ENCODE measurements at regions not wholly inside any gene's neighbourhood (a gene's known extent, or its start where the extent isn't known, plus 50 kb on each side); places are given as distances from the start of the nearest gene placed in this dataset.

- CTCF ChIA-PET, result interaction anchor here (2.6 kb wide), 1 partner anchor 194 kb away, joined by 9 read pairs; no protein-coding TSS in a partner anchor
- H3K27me3 ChIP-seq (ENCODE audit: control insufficient read depth, insufficient read depth, low read length), result peaks cover 9% of the 10 kb centered on the region
- POLR2A ChIA-PET, result no interaction called here
These were observed 237.4 kb upstream of the RAB4A start for GRCh38 chr1:229033480-229033879.

GRCh38 chr1:229034342-229034741, 236.6 kb upstream of the RAB4A start:
- Histone ChIP-seq H3K27ac (ENCODE audit: low read depth, low read length) (no peak overlapping the region), H3K9me3 (ENCODE audit: control insufficient read depth, insufficient read depth, low read length) (no peaks in the 10 kb centered on the region), H3K4me3 (ENCODE audit: low read depth, low read length) (no peak overlapping the region), H3K27me3 (ENCODE audit: control insufficient read depth, insufficient read depth, low read length) (peaks cover 9% of the 10 kb centered on the region)
- ChIA-PET CTCF (interaction anchor here (0.5 to 2.6 kb wide), 2 partner anchors 193 to 249 kb away, joined by 3 to 9 read pairs; no protein-coding TSS in a partner anchor), POLR2A (no interaction called here)
- no peak for TF ChIP-seq CTCF (IDR thresholded peaks at IDR 0.05; ENCODE audit: low read depth, low read length)
- no peak for DNase-seq (ENCODE audit: low read depth, low spot score)

More at GRCh38 chr1:229033480-229033879, 237.4 kb upstream of the RAB4A start:
- no peak for DNase-seq (ENCODE audit: low read depth, low spot score)
- H3K4me3 ChIP-seq (ENCODE audit: low read depth, low read length), result no peak overlapping the region
- no peak for TF ChIP-seq CTCF (IDR thresholded peaks at IDR 0.05; ENCODE audit: low read depth, low read length)
- H3K27ac ChIP-seq (ENCODE audit: low read depth, low read length), result no peak overlapping the region
- H3K9me3 ChIP-seq (ENCODE audit: control insufficient read depth, insufficient read depth, low read length), result no peaks in the 10 kb centered on the region

DNA sequence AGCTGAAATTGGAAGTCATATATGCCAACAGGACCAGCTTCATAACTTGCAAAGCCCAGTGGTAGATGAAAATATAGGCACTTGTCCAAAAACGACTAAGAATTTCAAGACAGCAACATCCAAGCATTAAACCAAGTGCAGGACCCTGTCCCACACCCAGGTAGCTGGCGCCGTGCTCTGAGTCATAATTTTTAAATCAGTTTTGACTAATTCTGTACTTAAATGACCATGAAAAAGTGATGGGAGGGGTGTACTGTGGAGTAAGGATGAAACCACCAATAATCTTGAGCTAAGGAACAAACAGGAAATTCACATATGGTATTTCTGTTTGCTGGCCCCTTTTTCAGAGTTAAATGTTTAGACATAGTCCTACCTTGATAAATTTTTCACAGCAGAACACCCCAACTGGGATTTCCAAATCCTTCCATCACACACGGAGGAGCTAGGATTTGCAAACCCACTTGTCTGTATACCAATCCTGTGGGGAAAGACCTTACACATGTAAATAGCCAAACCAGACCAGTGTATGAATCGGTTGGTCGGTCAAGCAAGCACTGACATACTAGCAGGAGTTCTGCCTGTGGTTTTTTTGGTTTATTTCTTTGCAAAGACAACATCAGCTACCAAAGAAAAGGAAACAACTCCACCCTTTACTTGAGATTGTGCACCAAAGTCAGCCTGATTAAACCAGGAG, 235.7 kb upstream of the RAB4A start:
- POLR2A ChIA-PET, result no interaction called here
- no peak for TF ChIP-seq CTCF (IDR thresholded peaks at IDR 0.05; ENCODE audit: low read depth, low read length)
- H3K4me3 ChIP-seq (ENCODE audit: low read depth, low read length), result no peak overlapping the region
- CTCF ChIA-PET, result interaction anchor here (2.6 kb wide), 1 partner anchor 192 kb away, joined by 9 read pairs; no protein-coding TSS in a partner anchor
- no peaks in the 10 kb centered on the region for H3K9me3 ChIP-seq (ENCODE audit: control insufficient read depth, insufficient read depth, low read length)
- DNase-seq (ENCODE audit: low read depth, low spot score), result no peak
- no peak overlapping the region for H3K27ac ChIP-seq (ENCODE audit: low read depth, low read length)
- H3K27me3 ChIP-seq (ENCODE audit: control insufficient read depth, insufficient read depth, low read length), result peaks cover 9% of the 10 kb centered on the region

DNA sequence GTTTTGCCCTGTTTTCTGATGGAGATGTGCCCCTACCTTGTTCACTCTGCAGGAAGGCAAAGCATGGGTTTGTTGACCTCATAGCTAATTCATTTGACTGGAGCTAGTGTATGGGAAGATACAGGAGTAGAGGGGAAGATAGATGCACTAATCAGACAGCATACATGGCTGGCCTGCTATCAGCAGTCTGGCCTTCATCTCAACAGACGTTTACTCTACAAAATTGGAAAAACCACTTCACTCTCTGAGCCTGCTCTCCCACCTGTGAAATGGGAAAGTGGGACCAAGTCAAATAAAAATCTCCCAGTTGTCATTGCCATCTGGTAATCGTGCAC, 235.2 kb upstream of the RAB4A start:
- DNase-seq (ENCODE audit: low read depth, low spot score), result no peak
- no peaks in the 10 kb centered on the region for H3K9me3 ChIP-seq (ENCODE audit: control insufficient read depth, insufficient read depth, low read length)
- H3K27ac ChIP-seq (ENCODE audit: low read depth, low read length), result no peak overlapping the region
- no peak for TF ChIP-seq CTCF (IDR thresholded peaks at IDR 0.05; ENCODE audit: low read depth, low read length)
- peaks cover 9% of the 10 kb centered on the region for H3K27me3 ChIP-seq (ENCODE audit: control insufficient read depth, insufficient read depth, low read length)
- ChIA-PET POLR2A (no interaction called here), CTCF (interaction anchor here (2.6 kb wide), 1 partner anchor 192 kb away, joined by 9 read pairs; no protein-coding TSS in a partner anchor)
- no peak overlapping the region for H3K4me3 ChIP-seq (ENCODE audit: low read depth, low read length)

DNA sequence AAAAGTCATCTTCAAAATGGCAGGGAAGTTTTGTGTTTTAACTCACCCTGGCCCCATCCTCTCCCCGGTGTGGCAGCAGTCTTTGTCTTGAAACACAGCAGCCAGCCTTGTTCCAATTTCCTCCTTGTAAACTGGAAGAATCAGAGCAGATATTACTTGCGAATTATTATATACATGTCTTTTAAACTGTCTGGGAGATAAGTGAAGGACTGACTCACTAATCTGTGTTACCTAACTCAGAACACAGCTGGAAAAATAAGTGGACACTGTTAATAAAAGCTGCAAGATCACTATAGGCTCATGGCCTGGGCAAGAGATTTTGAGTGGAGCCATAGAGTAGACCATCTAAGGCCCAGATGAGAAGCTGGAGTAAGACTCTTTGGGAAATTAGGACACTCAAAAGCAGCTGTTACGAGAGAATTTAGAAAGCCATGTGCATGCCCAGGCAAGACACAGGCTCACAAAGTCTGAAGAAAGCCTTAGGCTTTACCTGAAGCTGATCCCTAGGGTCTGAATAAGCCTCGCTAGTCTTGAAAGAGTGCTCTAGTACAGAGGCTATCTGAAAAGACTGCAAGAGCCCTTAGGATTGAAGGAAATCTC, 233.0 kb upstream of the RAB4A start:
- ChIA-PET CTCF (no interaction called here), POLR2A (no interaction called here)
- Histone ChIP-seq H3K4me3 (ENCODE audit: low read depth, low read length) (no peak overlapping the region), H3K27ac (ENCODE audit: low read depth, low read length) (no peak overlapping the region), H3K9me3 (ENCODE audit: control insufficient read depth, insufficient read depth, low read length) (no peaks in the 10 kb centered on the region; the same call in 1 of the 2 replicates), H3K27me3 (ENCODE audit: control insufficient read depth, insufficient read depth, low read length) (peaks cover 7% of the 10 kb centered on the region)
- no peak for TF ChIP-seq CTCF (IDR thresholded peaks at IDR 0.05; ENCODE audit: low read depth, low read length)
- no peak for DNase-seq (ENCODE audit: low read depth, low spot score)

All from AG04450 (cell line).